IMR-90 (cell line): ENCODE measurements at regions not wholly inside any gene's neighbourhood (a gene's known extent, or its start where the extent isn't known, plus 50 kb on each side); places are given as distances from the start of the nearest gene placed in this dataset.

Experiments used
- ATAC-seq: fragments of 200-7000 bp; cut with Tn5 transposase; 2 replicates; pipeline ENCODE4 v1.9.1; 2020; ENCODE audit warnings: low read depth, mild to moderate bottlenecking, moderate library complexity
- BruUV-seq: library from RNA; stranded (reverse); fragments of 400-500 nt; replicated peaks from 2 replicates; lab custom pipeline; 2021; lab: Mats Ljungman, UMichigan
- CTCF ChIA-PET: fragments of 300-600 bp; formaldehyde crosslinking; extraction: SDS; loops from one replicate; lab custom pipeline; 2021; ENCODE audit warnings: antibody characterized with exemption; lab: Yijun Ruan, JAX
- POLR2A ChIA-PET: fragments of 300-600 bp; sonication (Branson Sonifier 250); formaldehyde crosslinking; loops from one replicate; lab custom pipeline; 2022; ENCODE audit warnings: antibody characterized with exemption; ENCODE audit not compliant: unreplicated experiment; lab: Charles Lee
- DNase-seq: peaks from one replicate; pipeline ENCODE4 v3.0.0; 2013
- H2AFZ ChIP-seq: replicated peaks from 2 replicates; pipeline ENCODE3; 2013; ENCODE audit warnings: low read length, mild to moderate bottlenecking; ENCODE audit not compliant: poor library complexity
- H2AK5ac ChIP-seq: 2 replicates; pipeline ENCODE4 v1.6.1; 2013; ENCODE audit warnings: low read depth, low read length, inconsistent platforms
- H2AK9ac ChIP-seq: replicated peaks from 2 replicates; pipeline ENCODE3; 2013; ENCODE audit warnings: mild to moderate bottlenecking, low read depth, low read length, moderate library complexity; ENCODE audit not compliant: poor library complexity
- H2BK120ac ChIP-seq: 2 replicates; pipeline ENCODE4 v1.6.1; 2013; ENCODE audit warnings: low read depth, low read length, inconsistent platforms
- H2BK15ac ChIP-seq: 3 replicates; pipeline ENCODE4 v1.6.1; 2013; ENCODE audit warnings: low read depth, low read length, inconsistent platforms
- H2BK20ac ChIP-seq: 2 replicates; pipeline ENCODE4 v1.6.1; 2013; ENCODE audit warnings: low read depth, mild to moderate bottlenecking, inconsistent platforms, low read length, moderate library complexity
- H2BK5ac ChIP-seq: 2 replicates; pipeline ENCODE4 v1.6.1; 2013; ENCODE audit warnings: mild to moderate bottlenecking, low read depth, low read length, inconsistent platforms; ENCODE audit not compliant: poor library complexity, severe bottlenecking
- H3K14ac ChIP-seq: replicated peaks from 2 replicates; pipeline ENCODE4 v1.6.1; 2013; ENCODE audit warnings: low read depth, low read length, inconsistent platforms
- H3K18ac ChIP-seq: 2 replicates; pipeline ENCODE4 v1.6.1; 2013; ENCODE audit warnings: low read depth, low read length, control low read depth
- H3K23ac ChIP-seq: 2 replicates; pipeline ENCODE4 v1.6.1; 2013; ENCODE audit warnings: low read depth, low read length, inconsistent platforms
- H3K27ac ChIP-seq: 2 replicates; pipeline ENCODE4 v1.5.1; 2013; ENCODE audit warnings: mild to moderate bottlenecking, control low read depth, low read length; ENCODE audit not compliant: insufficient read depth
- H3K27me3 ChIP-seq: 2 replicates; pipeline ENCODE4 v1.6.1; 2013; ENCODE audit warnings: low read length; ENCODE audit not compliant: control insufficient read depth, insufficient read depth
- H3K36me3 ChIP-seq: 2 replicates; pipeline ENCODE4 v1.6.1; 2013; ENCODE audit warnings: low read length, mixed read lengths; ENCODE audit not compliant: control insufficient read depth, insufficient read depth
- H3K4ac ChIP-seq: 2 replicates; pipeline ENCODE4 v1.6.1; 2013; ENCODE audit warnings: low read depth, low read length, inconsistent platforms
- H3K4me1 ChIP-seq: 2 replicates; pipeline ENCODE4 v1.6.1; 2013; ENCODE audit warnings: low read length, mixed read lengths; ENCODE audit not compliant: control insufficient read depth, insufficient read depth
- H3K4me2 ChIP-seq: 2 replicates; pipeline ENCODE4 v1.6.1; 2013; ENCODE audit warnings: low read depth, mild to moderate bottlenecking, control low read depth, low read length, moderate library complexity
- H3K4me3 ChIP-seq: 2 replicates; pipeline ENCODE4 v1.5.1; 2013; ENCODE audit warnings: low read depth, mild to moderate bottlenecking, control low read depth, low read length, moderate library complexity; ENCODE audit not compliant: insufficient read depth
- H3K56ac ChIP-seq: 2 replicates; pipeline ENCODE4 v1.6.1; 2013; ENCODE audit warnings: low read length, inconsistent platforms; ENCODE audit not compliant: insufficient read depth; ENCODE audit errors: extremely low read depth
- H3K79me1 ChIP-seq, 2 experiments: 2 replicates each; pipeline ENCODE4 v1.6.1; 2013; ENCODE audit warnings: low read length in 2 of 2, inconsistent platforms in 1 of 2, low read depth in 1 of 2
- H3K9ac ChIP-seq: 2 replicates; pipeline ENCODE4 v1.6.1; 2013; ENCODE audit warnings: low read depth, low read length, control low read depth
- H3K9me1 ChIP-seq: 2 replicates; pipeline ENCODE4 v1.6.1; 2013; ENCODE audit warnings: low read length, inconsistent platforms; ENCODE audit not compliant: insufficient read depth
- H3K9me3 ChIP-seq: 2 replicates; pipeline ENCODE4 v1.6.1; 2013; ENCODE audit warnings: low read length; ENCODE audit not compliant: control insufficient read depth, insufficient read depth
- H4K20me1 ChIP-seq: 2 replicates; pipeline ENCODE4 v1.6.1; 2013; ENCODE audit warnings: low read length, inconsistent platforms; ENCODE audit not compliant: insufficient read depth
- H4K5ac ChIP-seq: 2 replicates; pipeline ENCODE4 v1.6.1; 2013; ENCODE audit warnings: mild to moderate bottlenecking, low read depth, low read length, control low read depth
- H4K8ac ChIP-seq, 2 experiments: 2 replicates each; pipeline ENCODE4 v1.6.1; 2013; ENCODE audit warnings: low read depth in 2 of 2, low read length in 2 of 2, control low read depth in 1 of 2, inconsistent platforms in 1 of 2
- H4K91ac ChIP-seq: 2 replicates; pipeline ENCODE4 v1.6.1; 2013; ENCODE audit warnings: low read depth, low read length, inconsistent platforms; ENCODE audit not compliant: insufficient read depth
- BHLHE40 ChIP-seq: fragments of 150-350 bp; IDR thresholded peaks from 2 replicates; pipeline ENCODE4 v1.6.1; 2016; ENCODE audit warnings: mild to moderate bottlenecking, low read depth, low read length
- CEBPB ChIP-seq: IDR thresholded peaks from 2 replicates; pipeline ENCODE4 v1.6.1; 2012; ENCODE audit warnings: low read depth, low read length, improper control_type of control experiment
- CTCF ChIP-seq: conservative IDR thresholded peaks from 2 replicates; pipeline ENCODE4 v1.5.1; 2012; ENCODE audit warnings: mild to moderate bottlenecking, low read depth, low read length, improper control_type of control experiment
- ELK1 ChIP-seq: fragments of 150-350 bp; IDR thresholded peaks from 2 replicates; pipeline ENCODE4 v1.6.1; 2016; ENCODE audit warnings: low read depth, mild to moderate bottlenecking, low read length, moderate library complexity, borderline replicate concordance
- NFE2L2 ChIP-seq: fragments of 150-350 bp; IDR thresholded peaks from 2 replicates; pipeline ENCODE4 v1.6.1; 2016; ENCODE audit warnings: low read depth, mild to moderate bottlenecking, low read length
- RAD21 ChIP-seq: IDR thresholded peaks from 2 replicates; pipeline ENCODE4 v1.6.1; 2012; ENCODE audit warnings: low read length, improper control_type of control experiment
- RFX5 ChIP-seq: IDR thresholded peaks from 2 replicates; pipeline ENCODE4 v1.8.0; 2012; ENCODE audit warnings: low read depth, mild to moderate bottlenecking, low read length, moderate library complexity
- USF2 ChIP-seq: fragments of 150-350 bp; IDR thresholded peaks from 2 replicates; pipeline ENCODE4 v1.6.1; 2017; ENCODE audit warnings: mild to moderate bottlenecking, antibody characterized with exemption, low read length, low read depth
- WGBS, 2 experiments: methylation state at CpG; one replicate each; pipeline versions ENCODE4 v1.1.5 to v1.1.7; 2013; ENCODE audit warnings: missing lambda C conversion rate in 2 of 2; ENCODE audit not compliant: insufficient read length in 1 of 2; ENCODE audit errors: extremely low coverage in 2 of 2; 5-methylcytosine and 5-hydroxymethylcytosine counted together
- dilution Hi-C: fragments of 300-500 bp; cut with HindIII; formaldehyde crosslinking; loops from one replicate; pipeline ENCODE4 v1.14.3; 2018; ENCODE audit warnings: low sequenced_read_pairs; ENCODE audit not compliant: unreplicated experiment
- in situ Hi-C: fragments of 300-500 bp; cut with MboI; formaldehyde crosslinking; loops from 3 replicates; pipeline ENCODE4 v1.14.3; 2019; ENCODE audit warnings: low sequenced_read_pairs, inconsistent platforms, mixed read lengths
- intact Hi-C: fragments of 100-400 bp; cut with micrococcal nuclease; formaldehyde crosslinking; loops from 2 replicates; pipeline ENCODE4 v1.10.0; 2022

- Histone ChIP-seq H3K9ac (no peak overlapping the region), H3K9me1 (no peaks in the 10 kb centered on the region), H2BK15ac (no peak overlapping the region), H3K79me1 (no peaks in the 10 kb centered on the region), H3K14ac (no peak overlapping the region), H2BK5ac (no peak overlapping the region), H3K9me3 (no peaks in the 10 kb centered on the region), H4K91ac (no peak overlapping the region), H3K27ac (no peak overlapping the region), H3K18ac (no peak overlapping the region), H2BK120ac (no peak overlapping the region), H2AK9ac (no peak overlapping the region), H4K20me1 (no peaks in the 10 kb centered on the region), H3K23ac (no peak overlapping the region), H3K4me3 (no peak overlapping the region), H4K8ac (no peak overlapping the region), H2AFZ (no peak overlapping the region), H3K56ac (no peak overlapping the region), H3K4me1 (no peaks in the 10 kb centered on the region), H2BK20ac (no peak overlapping the region), H3K27me3 (no peaks in the 10 kb centered on the region; the same call in 1 of the 2 replicates), H3K4ac (no peak overlapping the region), H4K5ac (no peak overlapping the region), H3K4me2 (no peak overlapping the region), H2AK5ac (no peak overlapping the region), H3K36me3 (no peaks in the 10 kb centered on the region)
- CTCF ChIA-PET: no interaction called here
- intact Hi-C loops: no loop called here
- no CpG with 5 or more reads among the region's 2 CpGs for WGBS, 2 experiments
- BruUV-seq: no TSS peak
- dilution Hi-C loops: no loop called here
- TF ChIP-seq ELK1 (no peak), RFX5 (no peak), NFE2L2 (no peak), CTCF (no peak), RAD21 (no peak), CEBPB (no peak), USF2 (no peak), BHLHE40 (no peak)
- POLR2A ChIA-PET: no interaction called here
- in situ Hi-C loops: no loop called here
- DNase-seq (no peak), ATAC-seq (no peak)
Measured at GRCh38 chrX:42533761-42534160, 244.2 kb downstream of the PPP1R2C start.
